ENCODE measurements at regions not wholly inside any gene's neighbourhood (a gene's known extent, or its start where the extent isn't known, plus 50 kb on each side); places are given as distances from the start of the nearest gene placed in this dataset.

DNA sequence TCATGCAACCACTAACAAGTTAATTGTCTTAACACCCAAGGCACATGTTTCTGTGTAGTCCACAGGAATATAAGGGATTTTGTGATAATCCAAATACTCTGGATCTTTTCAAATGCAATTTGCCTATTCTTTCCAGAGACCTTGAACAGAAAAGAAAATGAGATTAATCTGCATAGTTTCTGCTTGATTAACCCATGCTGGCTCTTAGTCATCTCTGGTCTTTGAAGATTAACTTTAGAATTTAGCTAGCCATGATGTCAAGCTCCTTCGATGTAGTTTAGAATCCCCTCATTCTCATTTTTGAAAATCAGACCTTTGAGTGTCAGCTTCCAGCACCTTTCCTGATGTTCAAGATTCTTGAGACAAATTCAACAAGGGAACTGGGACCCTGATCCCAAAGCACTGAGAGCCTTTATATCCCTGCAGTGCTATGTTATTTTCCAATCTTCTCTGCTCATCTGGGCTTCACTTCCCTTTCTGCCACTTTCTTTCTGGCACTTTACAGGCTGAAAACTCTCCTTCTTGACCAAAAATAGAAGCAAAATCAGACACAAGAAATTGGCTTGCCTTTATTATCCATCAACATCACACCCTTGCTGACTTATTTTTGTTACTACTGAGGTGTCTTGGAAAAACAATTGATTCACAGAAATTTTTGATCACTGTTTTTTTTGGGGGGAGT, 155.5 kb downstream of the PALM2AKAP2 start:
- TF ChIP-seq ZNF274 (IDR thresholded peaks at IDR 0.05; ENCODE audit: low read depth, low read length): no peak
- no peak for TF ChIP-seq YY1 (IDR thresholded peaks at IDR 0.05; ENCODE audit: insufficient read depth, insufficient read length)

Measured in NT2/D1 (cell line).